ENCODE measurements at regions not wholly inside any gene's neighbourhood (a gene's known extent, or its start where the extent isn't known, plus 50 kb on each side); places are given as distances from the start of the nearest gene placed in this dataset.

DNA sequence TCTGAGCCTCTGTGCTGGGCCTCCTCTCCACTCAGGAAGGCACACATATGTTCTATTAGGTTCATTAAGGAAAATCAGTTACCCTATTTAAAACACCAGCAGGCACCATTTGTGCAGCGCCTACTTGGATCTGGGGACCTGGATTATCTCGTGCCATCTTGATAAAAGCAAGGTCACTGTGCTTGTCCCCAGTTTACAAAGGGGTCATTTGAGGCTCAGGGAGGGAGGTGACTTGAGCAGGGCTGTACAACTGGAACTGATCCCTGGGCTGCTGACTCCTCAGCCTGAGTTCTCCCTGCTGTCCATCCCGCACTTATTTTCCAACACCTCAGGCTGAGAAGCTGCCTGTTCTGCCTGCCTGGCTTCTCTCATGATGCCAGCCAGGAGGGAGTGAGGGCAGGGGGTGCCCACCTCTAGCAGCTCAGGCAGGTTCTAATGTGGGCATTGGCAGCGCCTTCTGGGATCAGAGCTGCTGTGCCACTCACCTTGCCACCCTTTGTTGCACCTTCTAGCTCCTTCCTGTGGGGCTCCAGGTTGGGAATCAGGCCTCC lies 120.3 kb downstream of the GLI2 start:
- peak in 1 of 2 experiments; percentile 25 for DNase-seq
- Mint-ChIP-seq H3K27me3 (ENCODE audit: insufficient read depth, unreplicated experiment) (no peaks in the 10 kb centered on the region), H3K4me1 (ENCODE audit: low read depth, unreplicated experiment) (peaks cover 11% of the 10 kb centered on the region), H3K27ac (ENCODE audit: unreplicated experiment) (no peak overlapping the region), H3K9me3 (ENCODE audit: unreplicated experiment) (no peaks in the 10 kb centered on the region), H3K36me3 (ENCODE audit: insufficient read depth, unreplicated experiment) (no peaks in the 10 kb centered on the region), H3K4me3 (ENCODE audit: unreplicated experiment) (no peak overlapping the region)
- Histone ChIP-seq H3K27me3 (replicated peaks; ENCODE audit: control insufficient read depth, insufficient read depth, low read length) (no peaks in the 10 kb centered on the region), H3K9me3 (no peaks in the 10 kb centered on the region), H3K36me3 (ENCODE audit: control insufficient read depth, insufficient read depth, low read length) (no peaks in the 10 kb centered on the region), H3K4me1 (peaks cover 10% of the 10 kb centered on the region), H3K4me3 (ENCODE audit: low read depth, low read length) (no peak overlapping the region)
- BruUV-seq (replicated peaks), result no TSS peak
- CTCF ChIA-PET, result no interaction called here
- intact Hi-C loops (cut with micrococcal nuclease; ENCODE audit: unreplicated experiment), result loop anchor here (1.0 to 10.0 kb wide), 2 partner anchors 121 to 161 kb away; partner anchors contain the start of gene GLI2
- TF ChIP-seq CTCF (IDR thresholded peaks at IDR 0.05; ENCODE audit: insufficient read depth in 1 of 2, low read depth in 1 of 2, low read length in 1 of 2, severe bottlenecking in 1 of 2, unreplicated experiment in 1 of 2), result no peak
- POLR2A ChIA-PET, result no interaction called here

DNA sequence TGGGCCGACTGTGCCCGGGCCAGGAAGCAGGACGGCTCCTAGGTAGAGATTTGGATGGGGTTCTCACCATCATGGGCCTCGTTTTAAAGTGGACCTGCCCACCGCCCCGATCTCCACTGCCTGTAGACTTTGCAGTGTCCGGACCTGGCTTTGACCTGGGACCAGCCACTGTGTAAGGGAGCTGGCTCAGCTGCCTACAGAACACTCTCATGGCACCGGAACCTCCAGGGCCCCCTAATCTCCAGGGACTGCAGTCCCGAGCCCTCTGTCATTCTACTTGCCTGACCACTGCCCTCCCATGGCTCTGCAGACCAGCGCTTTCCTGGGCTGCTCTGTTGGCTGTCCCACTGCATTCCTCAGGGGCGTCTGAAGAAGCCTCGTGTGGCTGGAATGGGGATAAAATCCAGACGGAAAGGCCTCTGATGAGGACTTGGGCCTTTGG lies 120.8 kb downstream of the GLI2 start:
- Mint-ChIP-seq H3K9me3 (ENCODE audit: unreplicated experiment) (no peaks in the 10 kb centered on the region), H3K4me3 (ENCODE audit: unreplicated experiment) (no peak overlapping the region), H3K27me3 (ENCODE audit: insufficient read depth, unreplicated experiment) (no peaks in the 10 kb centered on the region), H3K27ac (ENCODE audit: unreplicated experiment) (peak overlapping the region; percentile 55), H3K36me3 (ENCODE audit: insufficient read depth, unreplicated experiment) (no peaks in the 10 kb centered on the region), H3K4me1 (ENCODE audit: low read depth, unreplicated experiment) (peaks cover 11% of the 10 kb centered on the region)
- Histone ChIP-seq H3K27me3 (replicated peaks; ENCODE audit: control insufficient read depth, insufficient read depth, low read length) (no peaks in the 10 kb centered on the region), H3K4me3 (ENCODE audit: low read depth, low read length) (no peak overlapping the region), H3K4me1 (peaks cover 10% of the 10 kb centered on the region), H3K36me3 (ENCODE audit: control insufficient read depth, insufficient read depth, low read length) (no peaks in the 10 kb centered on the region), H3K9me3 (no peaks in the 10 kb centered on the region)
- no TSS peak for BruUV-seq (replicated peaks)
- peak; percentile 40 to 61 for TF ChIP-seq CTCF (IDR thresholded peaks at IDR 0.05; ENCODE audit: insufficient read depth in 1 of 2, low read depth in 1 of 2, low read length in 1 of 2, severe bottlenecking in 1 of 2, unreplicated experiment in 1 of 2)
- DNase-seq, result peak; percentile 77 to 82
- CTCF ChIA-PET, result interaction anchor here (0.6 to 1.1 kb wide), 2 partner anchors 14 to 486 kb away, joined by 3 to 4 read pairs; no protein-coding TSS in a partner anchor
- intact Hi-C loops (cut with micrococcal nuclease; ENCODE audit: unreplicated experiment), result loop anchor here (1.0 to 10.0 kb wide), 2 partner anchors 122 to 161 kb away; partner anchors contain the start of gene GLI2
- POLR2A ChIA-PET, result no interaction called here

DNA sequence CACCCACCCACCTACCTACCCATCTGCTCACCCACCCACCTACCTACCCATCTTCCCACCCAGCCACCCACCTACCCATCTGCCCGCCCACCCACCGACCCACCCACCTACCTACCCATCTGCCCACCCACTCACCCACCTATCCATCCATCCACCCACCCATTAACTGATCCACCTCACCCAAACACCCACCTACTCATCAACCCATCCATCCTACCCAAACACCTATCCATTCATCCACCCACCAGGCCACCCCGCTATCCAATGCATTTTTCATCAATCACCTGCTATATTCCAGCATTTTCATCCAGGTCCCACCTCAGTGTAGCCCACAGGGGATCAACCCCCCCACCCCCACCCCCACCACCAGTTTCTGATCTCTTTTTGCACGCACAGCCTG lies 121.8 kb downstream of the GLI2 start:
- TF ChIP-seq CTCF (IDR thresholded peaks at IDR 0.05; ENCODE audit: insufficient read depth in 1 of 2, low read depth in 1 of 2, low read length in 1 of 2, severe bottlenecking in 1 of 2, unreplicated experiment in 1 of 2), result no peak
- Mint-ChIP-seq H3K9me3 (ENCODE audit: unreplicated experiment) (no peaks in the 10 kb centered on the region), H3K4me3 (ENCODE audit: unreplicated experiment) (no peak overlapping the region), H3K27ac (ENCODE audit: unreplicated experiment) (no peak overlapping the region), H3K4me1 (ENCODE audit: low read depth, unreplicated experiment) (peaks cover 11% of the 10 kb centered on the region), H3K27me3 (ENCODE audit: insufficient read depth, unreplicated experiment) (no peaks in the 10 kb centered on the region), H3K36me3 (ENCODE audit: insufficient read depth, unreplicated experiment) (no peaks in the 10 kb centered on the region)
- Histone ChIP-seq H3K4me1 (peaks cover 10% of the 10 kb centered on the region), H3K36me3 (ENCODE audit: control insufficient read depth, insufficient read depth, low read length) (no peaks in the 10 kb centered on the region), H3K4me3 (ENCODE audit: low read depth, low read length) (no peak overlapping the region), H3K9me3 (no peaks in the 10 kb centered on the region), H3K27me3 (replicated peaks; ENCODE audit: control insufficient read depth, insufficient read depth, low read length) (no peaks in the 10 kb centered on the region)
- CTCF ChIA-PET, result interaction anchor here (0.6 to 1.1 kb wide), 2 partner anchors 13 to 78 kb away, joined by 3 read pairs; no protein-coding TSS in a partner anchor
- BruUV-seq (replicated peaks), result no TSS peak
- POLR2A ChIA-PET, result no interaction called here
- peak in 1 of 2 experiments; percentile 5 for DNase-seq
- intact Hi-C loops (cut with micrococcal nuclease; ENCODE audit: unreplicated experiment), result loop anchor here (10.0 kb wide), 1 partner anchor 123 kb away; the partner anchor contains the start of gene GLI2

All from Caco-2 (cell line).